ENCODE measurements at regions not wholly inside any gene's neighbourhood (a gene's known extent, or its start where the extent isn't known, plus 50 kb on each side); places are given as distances from the start of the nearest gene placed in this dataset.
"Not testable (repeated sequence)": the region's sequence is repeated elsewhere in the genome, so short reads cannot be mapped to it uniquely, and the experiment has no call there.

GRCh38 chr20:30631261-30631789, 626.1 kb upstream of the DEFB115 start:
- not testable (repeated sequence) for TF ChIP-seq CTCF (IDR thresholded peaks at IDR 0.05; ENCODE audit: insufficient read depth, low read length); POLR2AphosphoS5 (IDR thresholded peaks at IDR 0.05; ENCODE audit: low read depth); REST (IDR thresholded peaks at IDR 0.05; ENCODE audit: insufficient replicate concordance, low read depth)

Data from HL-60 (cell line).